GM12873 (cell line): ENCODE measurements at regions not wholly inside any gene's neighbourhood (a gene's known extent, or its start where the extent isn't known, plus 50 kb on each side); places are given as distances from the start of the nearest gene placed in this dataset.

Experiments used
- TF ChIP-seq, protein P1 (sequence below): IDR thresholded peaks from 2 replicates; pipeline ENCODE4 v1.5.1; 2012; ENCODE audit warnings: low read depth, mild to moderate bottlenecking, moderate library complexity, low read length, control low read depth; ENCODE audit not compliant: insufficient read depth; ENCODE audit errors: missing control alignments

GRCh38 chr5:162593881-162594280, 526.3 kb downstream of the GABRG2 start:
- TF ChIP-seq, protein P1, sequence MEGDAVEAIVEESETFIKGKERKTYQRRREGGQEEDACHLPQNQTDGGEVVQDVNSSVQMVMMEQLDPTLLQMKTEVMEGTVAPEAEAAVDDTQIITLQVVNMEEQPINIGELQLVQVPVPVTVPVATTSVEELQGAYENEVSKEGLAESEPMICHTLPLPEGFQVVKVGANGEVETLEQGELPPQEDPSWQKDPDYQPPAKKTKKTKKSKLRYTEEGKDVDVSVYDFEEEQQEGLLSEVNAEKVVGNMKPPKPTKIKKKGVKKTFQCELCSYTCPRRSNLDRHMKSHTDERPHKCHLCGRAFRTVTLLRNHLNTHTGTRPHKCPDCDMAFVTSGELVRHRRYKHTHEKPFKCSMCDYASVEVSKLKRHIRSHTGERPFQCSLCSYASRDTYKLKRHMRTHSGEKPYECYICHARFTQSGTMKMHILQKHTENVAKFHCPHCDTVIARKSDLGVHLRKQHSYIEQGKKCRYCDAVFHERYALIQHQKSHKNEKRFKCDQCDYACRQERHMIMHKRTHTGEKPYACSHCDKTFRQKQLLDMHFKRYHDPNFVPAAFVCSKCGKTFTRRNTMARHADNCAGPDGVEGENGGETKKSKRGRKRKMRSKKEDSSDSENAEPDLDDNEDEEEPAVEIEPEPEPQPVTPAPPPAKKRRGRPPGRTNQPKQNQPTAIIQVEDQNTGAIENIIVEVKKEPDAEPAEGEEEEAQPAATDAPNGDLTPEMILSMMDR: peak; percentile 45

- TF ChIP-seq, protein P1: no peak
These were observed 536.0 kb downstream of the GABRG2 start for GRCh38 chr5:162603443-162604070.

DNA sequence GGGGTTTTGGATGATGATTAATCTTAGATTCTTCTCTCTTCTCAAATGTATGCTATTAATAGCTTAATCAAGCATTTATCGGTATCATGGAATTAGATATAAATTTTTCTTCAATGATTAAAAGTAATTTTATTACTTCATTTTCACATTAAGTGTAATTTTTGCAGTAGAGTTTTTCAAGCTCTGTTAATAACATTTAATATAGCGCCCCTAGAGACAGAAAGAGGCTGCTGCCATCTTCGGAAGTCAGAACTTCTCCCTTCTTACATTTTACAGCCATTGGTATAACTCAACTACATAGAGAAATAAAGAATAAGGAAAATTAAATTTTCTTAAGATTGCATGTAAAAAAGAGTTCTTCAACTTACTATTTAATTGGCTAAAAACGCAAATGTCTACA, 540.3 kb downstream of the GABRG2 start:
- TF ChIP-seq, protein P1: no peak

DNA sequence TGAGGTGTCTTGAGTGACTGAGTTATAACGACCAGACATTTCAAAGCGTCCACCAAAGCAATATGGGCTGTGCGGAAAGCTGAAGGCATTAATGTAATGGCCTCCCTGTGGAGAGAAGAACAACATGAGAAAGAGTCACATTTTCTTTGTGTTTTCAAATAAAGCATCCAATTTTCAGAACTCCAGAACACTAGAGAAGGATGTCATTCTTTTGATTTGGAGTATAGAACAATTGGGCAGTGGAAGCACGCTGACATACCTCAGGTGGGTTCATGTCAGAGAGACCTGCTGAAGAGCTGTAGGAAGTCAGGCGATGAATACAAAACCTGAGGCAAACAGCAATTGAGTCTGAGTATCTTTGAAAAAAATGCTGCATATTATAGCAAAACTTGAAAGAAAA, 556.5 kb downstream of the GABRG2 start:
- TF ChIP-seq, protein P1: no peak

DNA sequence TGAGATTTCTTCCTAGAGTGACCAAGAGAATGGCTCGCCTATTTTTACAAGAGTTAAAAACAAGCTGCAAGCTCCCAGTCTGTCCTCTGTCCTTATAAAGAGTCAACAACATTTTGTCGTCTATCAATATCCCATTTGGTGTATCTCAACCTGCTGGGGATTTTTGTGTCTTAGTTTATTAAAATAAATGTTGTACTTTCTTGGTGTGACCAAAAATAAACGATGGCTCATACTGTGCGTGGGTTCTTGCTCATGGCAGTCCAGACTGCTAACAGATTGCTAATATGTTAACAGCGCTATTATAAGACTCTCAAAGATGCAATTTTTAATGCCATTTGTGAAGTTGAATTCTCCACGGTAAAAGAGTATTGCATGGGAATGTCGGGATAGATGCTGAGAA, 569.9 kb downstream of the GABRG2 start:
- TF ChIP-seq, protein P1: no peak

GRCh38 chr5:162638849-162639248, 571.3 kb downstream of the GABRG2 start:
- TF ChIP-seq, protein P1: no peak

DNA sequence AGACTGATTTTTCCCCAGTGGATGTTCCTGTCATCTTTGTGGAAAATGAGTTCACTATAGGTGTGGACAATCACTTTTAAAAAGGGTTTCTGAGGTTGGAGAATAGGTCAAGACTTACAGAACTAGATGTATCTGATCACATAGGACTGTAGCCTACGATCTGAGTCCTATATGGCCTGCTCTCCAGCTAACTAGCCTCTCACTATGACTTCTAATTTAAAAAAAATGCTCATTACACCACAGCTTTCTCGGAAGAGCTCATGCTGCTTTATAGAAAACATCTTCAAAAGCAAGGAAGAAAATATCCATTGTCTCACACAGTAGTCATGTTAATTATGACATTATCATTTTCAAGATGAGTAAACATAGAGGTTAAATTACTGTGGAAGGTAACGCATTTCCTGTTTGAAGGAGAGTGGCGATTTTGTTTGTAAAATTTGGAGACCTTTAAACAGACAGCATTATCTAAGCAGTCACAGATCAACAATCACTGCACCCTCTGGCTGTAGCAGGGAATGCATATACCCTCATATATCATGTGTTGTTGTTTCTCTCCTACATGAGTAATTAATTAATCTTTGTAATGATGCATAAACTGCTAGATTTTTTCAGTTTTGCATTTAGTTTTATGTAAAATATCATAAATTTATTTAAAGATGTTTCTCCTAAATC, 573.7 kb downstream of the GABRG2 start:
- TF ChIP-seq, protein P1: no peak
